ENCODE measurements at regions not wholly inside any gene's neighbourhood (a gene's known extent, or its start where the extent isn't known, plus 50 kb on each side); places are given as distances from the start of the nearest gene placed in this dataset.

GRCh38 chr21:25054689-25055088 is 552.6 kb downstream of the MRPL39 start:
- no peak for DNase-seq (ENCODE audit: low read depth in 1 of 2, low spot score in 1 of 2)

- DNase-seq (ENCODE audit: low read depth in 1 of 2, low spot score in 1 of 2) = no peak
Observed at GRCh38 chr21:25039461-25040380, 567.6 kb downstream of the MRPL39 start.

DNA sequence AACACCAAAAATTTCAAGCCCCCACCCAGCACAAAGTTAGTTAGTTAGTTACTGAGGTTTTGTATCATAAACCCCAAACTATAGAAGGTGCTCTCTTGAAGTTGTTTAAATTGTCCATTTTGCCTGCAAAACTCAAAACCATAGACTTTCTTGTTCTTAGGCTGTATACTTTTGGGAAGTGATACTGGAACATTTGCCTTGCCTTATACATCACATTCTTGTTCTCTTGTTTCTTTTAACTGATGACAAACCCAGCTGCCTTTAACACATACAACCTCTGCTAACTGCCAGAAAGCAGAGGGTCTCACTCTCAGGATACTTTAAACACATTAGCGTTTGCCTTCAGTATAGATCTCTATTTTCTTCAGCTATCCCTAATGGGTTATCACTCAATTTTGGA is 570.5 kb downstream of the MRPL39 start:
- no peak for DNase-seq (ENCODE audit: low read depth in 1 of 2, low spot score in 1 of 2)

DNA sequence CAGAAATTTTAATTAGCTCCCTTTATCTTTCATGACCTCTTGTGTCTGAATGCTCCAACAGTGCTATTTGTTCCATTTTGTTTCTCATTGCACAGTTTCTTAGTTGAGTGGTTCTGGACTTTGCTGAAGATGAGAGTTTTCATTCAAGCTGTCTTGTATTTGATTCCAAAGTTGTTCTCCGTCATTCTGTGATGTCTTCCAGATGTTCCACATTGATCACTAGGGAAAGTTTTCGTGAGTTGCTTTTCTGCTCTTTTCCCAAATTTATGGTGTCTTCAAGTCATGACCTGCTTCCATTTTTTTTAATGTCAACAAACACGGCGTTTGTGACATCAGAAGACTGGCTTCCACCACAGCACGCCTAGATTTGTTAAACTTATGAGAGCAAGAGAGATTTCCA is 575.5 kb downstream of the MRPL39 start:
- no peak for DNase-seq (ENCODE audit: low read depth in 1 of 2, low spot score in 1 of 2)

DNA sequence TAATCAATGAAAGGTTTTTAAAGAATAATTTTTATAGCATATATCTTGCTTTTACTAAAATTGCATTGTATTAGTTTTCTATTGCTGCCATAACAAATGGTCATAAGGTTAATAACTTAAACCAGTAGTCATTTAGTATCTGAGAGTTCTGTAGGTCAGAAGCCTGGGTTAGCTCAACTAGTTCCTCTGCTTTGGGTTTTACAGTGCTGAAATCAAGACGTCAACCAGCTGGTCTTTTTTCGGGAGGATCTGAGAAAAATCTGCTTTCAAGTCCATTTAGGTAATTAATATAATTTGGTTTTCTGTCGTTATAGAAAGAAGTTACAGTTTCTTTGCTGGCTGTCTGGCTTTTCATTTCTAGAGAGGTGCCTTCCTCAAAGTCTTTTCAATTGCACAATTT is 577.7 kb downstream of the MRPL39 start:
- DNase-seq (ENCODE audit: low read depth in 1 of 2, low spot score in 1 of 2) = no peak

DNA sequence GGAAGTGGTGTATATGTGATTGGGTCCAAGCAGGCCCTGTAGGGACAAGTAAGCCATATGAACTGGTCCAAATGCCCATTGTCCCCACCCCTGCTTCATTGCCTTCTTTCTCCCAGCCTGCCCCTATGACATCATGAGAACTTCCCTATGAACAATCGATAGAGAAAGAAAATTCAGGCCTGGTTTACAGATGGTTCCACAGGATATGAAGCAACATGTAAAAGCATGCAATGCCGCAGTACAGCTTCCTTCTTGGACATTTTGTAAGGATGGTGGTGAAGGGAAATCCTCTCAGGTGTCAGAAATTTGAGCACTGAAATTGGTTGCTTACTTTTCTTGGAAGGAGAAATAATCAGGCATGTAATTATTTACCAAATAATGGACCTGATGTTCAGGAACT is 581.7 kb downstream of the MRPL39 start:
- no peak for DNase-seq (ENCODE audit: low read depth in 1 of 2, low spot score in 1 of 2)

DNA sequence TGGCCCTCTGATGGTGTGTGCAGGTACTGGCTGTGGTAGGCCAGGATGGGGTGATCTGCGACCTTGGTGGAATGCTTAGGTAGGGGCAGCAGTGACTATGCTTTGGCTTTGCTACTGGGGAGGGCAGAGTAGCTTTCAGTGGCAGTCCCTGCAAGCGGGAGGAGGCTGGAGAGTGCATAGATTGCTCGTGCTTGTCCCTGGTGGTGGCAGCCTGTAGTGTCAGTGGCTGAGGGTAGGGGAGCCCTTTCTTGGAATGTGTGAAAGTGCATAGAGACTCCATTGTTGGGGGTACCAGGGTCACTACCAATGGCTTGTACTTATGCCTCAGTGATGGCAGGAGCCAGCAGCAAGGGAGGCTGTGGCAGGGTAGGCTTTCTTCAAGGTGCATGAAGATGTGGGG is 582.6 kb downstream of the MRPL39 start:
- DNase-seq (ENCODE audit: low read depth in 1 of 2, low spot score in 1 of 2) = no peak

- no peak for DNase-seq (ENCODE audit: low read depth in 1 of 2, low spot score in 1 of 2)
Observed at GRCh38 chr21:25005388-25005787, 601.9 kb downstream of the MRPL39 start.

DNA sequence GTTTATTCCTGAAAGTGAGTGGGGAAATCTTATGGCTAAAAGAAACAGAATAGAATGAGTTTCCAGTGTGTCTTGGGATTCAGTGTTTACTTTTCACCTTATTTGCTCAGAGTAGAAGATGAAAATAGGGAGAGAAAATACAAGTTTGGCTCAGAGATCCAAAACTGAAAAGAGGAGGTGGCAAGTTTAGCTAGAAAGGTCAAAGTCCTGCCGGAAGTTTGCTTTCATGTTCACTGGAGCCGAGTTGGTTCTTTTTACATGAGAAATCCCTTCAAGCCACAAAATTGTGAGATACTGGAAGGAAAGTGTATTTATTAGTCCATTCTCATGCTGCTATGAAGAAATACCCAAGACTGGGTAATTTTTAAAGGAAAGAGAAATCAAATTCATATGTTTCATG is 604.6 kb downstream of the MRPL39 start:
- no peak for DNase-seq (ENCODE audit: low read depth in 1 of 2, low spot score in 1 of 2)

DNA sequence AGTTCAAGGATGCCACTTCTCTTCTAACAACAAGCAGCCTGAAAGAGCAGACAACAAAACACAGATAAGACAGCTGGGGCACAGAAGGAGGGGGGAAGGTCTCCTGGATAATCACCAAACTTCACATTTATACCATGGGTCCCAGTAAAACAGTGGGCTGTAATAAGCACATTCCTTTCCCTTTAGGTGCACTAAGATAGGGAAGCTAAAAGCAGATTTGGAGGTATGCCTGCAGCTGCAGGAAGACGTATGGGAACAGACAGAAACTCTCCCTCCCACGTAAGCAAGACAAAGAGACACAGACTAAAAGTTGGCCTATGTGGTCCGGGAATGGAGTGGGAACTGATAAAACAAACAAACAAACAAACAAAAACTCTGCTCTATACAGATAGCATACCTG is 612.1 kb downstream of the MRPL39 start:
- DNase-seq (ENCODE audit: low read depth in 1 of 2, low spot score in 1 of 2) = no peak

GRCh38 chr21:24994717-24995116 is 612.6 kb downstream of the MRPL39 start:
- no peak for DNase-seq (ENCODE audit: low read depth in 1 of 2, low spot score in 1 of 2)

GRCh38 chr21:24989516-24989915 is 617.8 kb downstream of the MRPL39 start:
- no peak for DNase-seq (ENCODE audit: low read depth in 1 of 2, low spot score in 1 of 2)

GRCh38 chr21:24988941-24989340 is 618.3 kb downstream of the MRPL39 start:
- DNase-seq (ENCODE audit: low read depth in 1 of 2, low spot score in 1 of 2) = no peak

- DNase-seq (ENCODE audit: low read depth in 1 of 2, low spot score in 1 of 2) = no peak
Observed at GRCh38 chr21:24976238-24976637, 631.0 kb downstream of the MRPL39 start.

DNA sequence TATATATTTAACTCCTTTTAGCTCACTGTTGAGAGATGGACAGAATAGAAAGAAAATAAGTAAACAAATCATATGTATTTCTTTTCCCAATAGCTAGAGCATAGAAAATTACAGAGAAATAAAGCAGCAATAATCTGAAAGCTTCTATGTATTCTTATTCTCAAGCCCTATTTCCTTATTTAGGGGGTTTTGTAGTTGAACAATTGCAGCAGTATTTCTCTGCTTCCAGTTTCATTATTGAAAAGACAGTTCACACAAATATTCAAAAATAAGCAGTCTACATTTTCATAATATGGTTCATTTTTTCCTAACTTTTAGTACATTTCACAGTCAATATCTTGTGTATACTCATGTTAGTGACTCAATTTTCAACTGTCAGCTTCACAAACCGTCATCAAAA is 638.2 kb downstream of the MRPL39 start:
- DNase-seq (ENCODE audit: low read depth in 1 of 2, low spot score in 1 of 2) = no peak

DNA sequence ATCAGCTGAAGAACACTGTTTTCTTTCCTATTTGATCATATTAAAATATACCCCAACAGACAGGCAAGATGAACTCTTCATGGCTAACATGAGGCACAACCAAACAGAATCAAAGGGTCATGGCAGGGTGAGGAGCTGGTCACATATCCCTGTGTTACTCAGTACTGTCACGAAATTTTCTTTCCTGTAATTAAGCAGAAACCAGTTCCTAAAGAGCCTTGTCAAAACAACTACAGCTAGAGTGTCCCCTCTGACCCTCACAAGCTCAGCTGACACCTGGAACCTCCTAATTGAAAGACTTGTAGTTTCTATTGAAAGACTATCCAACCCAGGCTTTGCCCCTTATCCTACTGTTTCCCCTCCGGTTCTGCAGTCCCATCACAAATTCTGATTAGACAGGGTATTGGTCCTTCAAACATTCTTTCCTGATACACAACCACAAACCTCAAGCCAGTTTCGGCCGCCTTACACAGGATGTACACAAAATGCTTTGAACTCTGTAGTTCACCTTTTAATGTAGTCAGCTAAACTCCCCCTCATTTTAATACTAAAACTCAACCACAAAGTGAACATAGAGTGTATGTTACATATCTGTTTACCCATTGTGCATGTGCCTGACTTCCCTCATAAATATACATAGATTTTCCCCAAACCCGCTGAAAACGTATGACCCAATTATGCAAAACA is 651.9 kb downstream of the MRPL39 start:
- DNase-seq (ENCODE audit: low read depth in 1 of 2, low spot score in 1 of 2) = no peak

DNA sequence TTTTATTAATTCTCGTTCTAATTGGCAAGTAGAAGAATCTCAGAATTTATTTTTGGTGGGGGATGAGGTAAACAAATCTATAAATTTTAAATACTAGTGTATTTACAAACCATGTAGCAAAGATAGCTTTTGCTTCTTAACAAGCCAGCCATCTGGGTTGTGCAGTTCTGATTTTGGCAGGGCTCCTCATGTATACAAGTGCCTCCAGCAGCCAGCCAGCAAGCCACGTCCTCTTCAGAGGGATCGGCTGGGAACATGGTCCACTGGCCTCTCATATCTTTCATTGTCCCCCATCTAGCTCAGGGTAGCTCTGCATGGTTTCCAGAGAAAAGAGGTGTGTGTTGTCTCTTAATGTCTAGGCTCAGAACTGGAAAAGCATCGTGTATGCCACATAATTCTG is 659.1 kb downstream of the MRPL39 start:
- DNase-seq (ENCODE audit: low read depth in 1 of 2, low spot score in 1 of 2) = no peak

- DNase-seq (ENCODE audit: low read depth in 1 of 2, low spot score in 1 of 2) = no peak
Observed at GRCh38 chr21:24945910-24946309, 661.4 kb downstream of the MRPL39 start.

DNA sequence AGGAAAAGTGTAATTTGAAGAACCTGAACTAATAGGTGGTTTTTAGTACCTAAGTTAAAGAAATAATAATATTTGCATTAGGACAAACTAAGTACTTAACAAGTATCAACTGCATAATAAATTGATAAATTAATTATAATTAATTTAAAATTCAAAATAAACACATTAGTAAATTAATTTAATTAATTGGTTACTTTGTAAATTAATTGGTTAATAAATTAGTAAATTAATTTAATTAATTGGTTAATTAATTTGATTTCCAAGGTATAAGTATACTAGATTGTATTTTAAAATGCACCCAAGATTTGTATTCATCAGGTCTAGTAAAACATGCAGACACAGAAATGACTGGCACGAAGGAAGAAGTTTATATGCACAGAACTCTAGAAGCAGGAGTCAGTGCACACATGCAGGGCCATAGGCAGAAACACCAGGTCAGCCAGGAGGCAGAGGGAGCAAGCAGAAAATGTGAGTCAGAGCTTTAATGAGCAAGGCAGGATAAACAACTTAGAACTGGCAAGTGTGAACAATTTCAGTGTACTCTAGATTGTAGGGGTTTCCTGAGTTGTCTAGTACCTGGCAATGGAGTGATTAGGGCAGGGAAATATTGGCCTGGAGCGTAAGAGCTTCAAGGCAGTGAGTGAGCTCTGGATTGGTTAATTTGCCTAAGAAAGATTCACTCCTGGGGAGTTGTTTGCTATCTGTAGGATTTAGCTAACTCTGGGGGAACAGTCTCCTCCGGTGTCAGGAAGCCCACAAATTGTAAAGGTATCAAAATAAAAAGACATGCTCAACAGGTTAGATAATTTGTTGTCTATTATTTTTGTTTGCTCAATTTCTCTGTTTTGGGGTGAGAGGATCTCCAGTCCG is 665.7 kb downstream of the MRPL39 start:
- DNase-seq (ENCODE audit: low read depth in 1 of 2, low spot score in 1 of 2) = no peak

DNA sequence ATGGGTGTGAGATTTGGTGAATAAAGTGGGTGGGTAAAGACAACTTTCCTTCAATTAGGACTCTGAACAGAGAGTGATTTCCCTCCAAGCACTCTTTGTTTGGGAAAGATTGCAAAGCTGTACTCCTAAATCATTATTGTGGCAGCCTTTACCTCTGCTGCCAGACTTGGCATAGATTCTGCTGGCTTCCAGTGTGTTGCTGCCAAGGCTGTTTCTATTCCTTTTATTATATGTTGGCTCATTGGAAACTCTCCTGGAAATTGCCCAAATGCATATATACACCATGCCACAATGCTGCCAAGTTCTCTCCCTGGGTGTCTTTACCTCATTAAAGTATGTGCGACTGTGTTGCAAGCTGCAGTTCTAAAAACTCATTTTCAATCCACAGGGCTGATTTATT is 668.0 kb downstream of the MRPL39 start:
- no peak for DNase-seq (ENCODE audit: low read depth in 1 of 2, low spot score in 1 of 2)

DNA sequence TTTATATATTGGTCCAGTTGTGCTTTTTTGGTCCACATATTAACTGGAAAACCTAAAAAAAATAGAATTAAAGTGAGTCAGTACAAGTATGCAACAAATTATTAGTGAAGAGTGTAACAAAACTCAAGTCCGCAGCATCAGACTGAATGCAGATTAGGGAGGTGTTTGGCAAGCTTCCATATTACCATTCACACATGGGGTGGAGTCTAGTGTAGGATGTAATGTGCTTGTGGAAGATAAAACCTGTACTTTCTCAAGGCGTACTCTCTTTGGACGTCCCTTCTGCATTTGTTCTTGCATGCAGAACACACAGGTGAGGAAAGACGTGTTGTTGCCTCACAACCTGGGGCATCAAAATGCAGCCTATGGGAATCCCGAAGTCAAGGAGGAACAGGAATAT is 668.7 kb downstream of the MRPL39 start:
- DNase-seq (ENCODE audit: low read depth in 1 of 2, low spot score in 1 of 2) = no peak

DNA sequence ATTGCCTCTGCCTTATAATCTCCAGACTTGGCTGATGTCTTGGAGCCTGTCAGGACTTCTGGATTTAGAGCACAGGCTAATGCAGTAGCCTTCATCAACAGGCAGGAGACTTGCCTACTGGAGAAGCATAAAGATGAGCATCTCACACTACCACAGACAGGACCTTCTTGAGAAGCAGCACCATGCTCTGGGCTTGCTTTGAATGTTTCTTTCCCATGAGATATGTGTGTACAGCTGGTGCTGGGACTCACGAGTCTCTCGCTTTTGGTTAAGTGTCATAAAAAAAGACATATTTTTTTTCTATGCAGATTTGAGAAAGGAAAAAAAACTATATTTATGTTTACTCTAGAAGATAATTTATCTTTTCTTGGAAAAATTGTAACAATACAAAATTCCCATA is 671.3 kb downstream of the MRPL39 start:
- DNase-seq (ENCODE audit: low read depth in 1 of 2, low spot score in 1 of 2) = no peak

Measured in activated T-helper 1 cell treated with anti-CD3 and anti-CD28 coated beads, Interleukin-2, amount 50 U/mL, for 16 hours (primary cell).